ENCODE measurements at regions not wholly inside any gene's neighbourhood (a gene's known extent, or its start where the extent isn't known, plus 50 kb on each side); places are given as distances from the start of the nearest gene placed in this dataset.

GRCh38 chr4:37535872-37536271, 150.3 kb downstream of the RELL1 start:
- Mint-ChIP-seq H3K27ac (ENCODE audit: unreplicated experiment) (no peak overlapping the region), H3K36me3 (ENCODE audit: insufficient read depth, unreplicated experiment) (peaks cover under 1% of the 10 kb centered on the region), H3K4me3 (ENCODE audit: low read depth, unreplicated experiment) (no peak overlapping the region), H3K4me1 (ENCODE audit: low read depth, unreplicated experiment) (peaks cover 21% of the 10 kb centered on the region), H3K9me3 (ENCODE audit: low read depth, unreplicated experiment) (no peaks in the 10 kb centered on the region), H3K27me3 (ENCODE audit: unreplicated experiment) (no peaks in the 10 kb centered on the region)
- DNase-seq: no peak
- TF ChIP-seq CTCF (IDR thresholded peaks at IDR 0.05; ENCODE audit: unreplicated experiment): no peak
- no TSS peak for BruUV-seq (replicated peaks)
- CTCF ChIA-PET: no interaction called here
- intact Hi-C loops (cut with micrococcal nuclease; ENCODE audit: unreplicated experiment): no loop called here

GRCh38 chr4:37533286-37534033, 152.7 kb downstream of the RELL1 start:
- intact Hi-C loops (cut with micrococcal nuclease; ENCODE audit: unreplicated experiment): loop anchor here (2.0 kb wide), 1 partner anchor 33 kb away; no protein-coding TSS in a partner anchor
- Mint-ChIP-seq H3K4me1 (ENCODE audit: low read depth, unreplicated experiment) (peaks cover 18% of the 10 kb centered on the region), H3K9me3 (ENCODE audit: low read depth, unreplicated experiment) (no peaks in the 10 kb centered on the region), H3K27ac (ENCODE audit: unreplicated experiment) (peak overlapping the region; percentile 27), H3K36me3 (ENCODE audit: insufficient read depth, unreplicated experiment) (no peaks in the 10 kb centered on the region), H3K4me3 (ENCODE audit: low read depth, unreplicated experiment) (no peak overlapping the region), H3K27me3 (ENCODE audit: unreplicated experiment) (no peaks in the 10 kb centered on the region)
- no peak for DNase-seq
- BruUV-seq (replicated peaks): TSS peak; percentile 44
- CTCF ChIA-PET: no interaction called here
- TF ChIP-seq CTCF (IDR thresholded peaks at IDR 0.05; ENCODE audit: unreplicated experiment): no peak

DNA sequence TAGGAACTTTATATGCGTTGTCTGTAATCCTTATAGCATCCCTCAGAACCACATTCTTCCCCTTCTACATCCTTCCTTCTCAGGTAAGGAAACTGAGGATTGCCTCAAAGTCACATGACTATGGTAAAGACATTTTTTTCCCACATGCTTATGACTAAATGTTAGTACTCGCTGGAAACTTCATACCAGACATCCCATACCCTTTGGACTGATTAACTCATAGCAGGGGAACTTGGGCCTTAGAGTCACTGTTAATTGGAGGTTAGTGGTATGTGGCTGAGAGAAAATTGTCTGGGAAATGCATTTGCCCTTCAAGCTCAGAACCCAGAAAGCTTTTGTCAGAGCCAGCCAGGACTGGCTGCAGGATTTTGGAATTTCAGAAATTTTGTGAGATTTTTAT, 155.0 kb downstream of the RELL1 start:
- H3K27ac Mint-ChIP-seq (ENCODE audit: unreplicated experiment): no peak overlapping the region

GRCh38 chr4:37530451-37530850, 155.7 kb downstream of the RELL1 start:
- DNase-seq: no peak
- no peaks in the 10 kb centered on the region for H3K36me3 Mint-ChIP-seq (ENCODE audit: insufficient read depth, unreplicated experiment)
- no peak overlapping the region for H3K27ac Mint-ChIP-seq (ENCODE audit: unreplicated experiment)
- peaks cover 8% of the 10 kb centered on the region for H3K4me1 Mint-ChIP-seq (ENCODE audit: low read depth, unreplicated experiment)
- no TSS peak for BruUV-seq (replicated peaks)
- CTCF ChIA-PET: no interaction called here
- H3K4me3 Mint-ChIP-seq (ENCODE audit: low read depth, unreplicated experiment): no peak overlapping the region
- no peaks in the 10 kb centered on the region for H3K9me3 Mint-ChIP-seq (ENCODE audit: low read depth, unreplicated experiment)
- no peaks in the 10 kb centered on the region for H3K27me3 Mint-ChIP-seq (ENCODE audit: unreplicated experiment)
- TF ChIP-seq CTCF (IDR thresholded peaks at IDR 0.05; ENCODE audit: unreplicated experiment): no peak
- intact Hi-C loops (cut with micrococcal nuclease; ENCODE audit: unreplicated experiment): no loop called here

More for the DNA sequence above, 155.0 kb downstream of the RELL1 start:
- H3K4me1 Mint-ChIP-seq (ENCODE audit: low read depth, unreplicated experiment): peaks cover 8% of the 10 kb centered on the region
- H3K36me3 Mint-ChIP-seq (ENCODE audit: insufficient read depth, unreplicated experiment): no peaks in the 10 kb centered on the region
- intact Hi-C loops (cut with micrococcal nuclease; ENCODE audit: unreplicated experiment): no loop called here
- CTCF ChIA-PET: no interaction called here
- H3K9me3 Mint-ChIP-seq (ENCODE audit: low read depth, unreplicated experiment): no peaks in the 10 kb centered on the region
- no peaks in the 10 kb centered on the region for H3K27me3 Mint-ChIP-seq (ENCODE audit: unreplicated experiment)
- H3K4me3 Mint-ChIP-seq (ENCODE audit: low read depth, unreplicated experiment): no peak overlapping the region
- DNase-seq: no peak
- BruUV-seq (replicated peaks): no TSS peak
- no peak for TF ChIP-seq CTCF (IDR thresholded peaks at IDR 0.05; ENCODE audit: unreplicated experiment)
